WTC11 (cell line): ENCODE measurements at regions not wholly inside any gene's neighbourhood (a gene's known extent, or its start where the extent isn't known, plus 50 kb on each side); places are given as distances from the start of the nearest gene placed in this dataset.

Experiments used
- ATAC-seq: fragments of 200-7000 bp; cut with Tn5 transposase; 2 replicates; pipeline ENCODE4 v1.10.0; 2021; ENCODE audit warnings: mild to moderate bottlenecking, moderate library complexity
- CTCF ChIA-PET: fragments of 300-600 bp; sonication (Branson Sonifier 250); formaldehyde crosslinking; loops from one replicate; lab custom pipeline; 2021; ENCODE audit warnings: antibody characterized with exemption; lab: Charles Lee
- POLR2A ChIA-PET: fragments of 350-600 bp; sonication (Branson Sonifier 250); formaldehyde crosslinking; loops from one replicate; lab custom pipeline; 2021; ENCODE audit warnings: antibody characterized with exemption; lab: Charles Lee
- DNase-seq: peaks from one replicate; pipeline ENCODE4 v3.0.0; 2021; ENCODE audit warnings: low spot score
- H3K27ac Mint-ChIP-seq: 2 replicates; pipeline ENCODE4 v1.8.0; 2021; ENCODE audit warnings: mixed read lengths
- H3K27me3 Mint-ChIP-seq: 2 replicates; pipeline ENCODE4 v1.8.0; 2021; ENCODE audit warnings: low read depth, mild to moderate bottlenecking, moderate library complexity, mixed read lengths
- H3K36me3 Mint-ChIP-seq: 2 replicates; pipeline ENCODE4 v1.8.0; 2021; ENCODE audit warnings: mixed read lengths
- H3K4me1 Mint-ChIP-seq: 2 replicates; pipeline ENCODE4 v1.8.0; 2022; ENCODE audit warnings: mixed read lengths
- H3K4me3 Mint-ChIP-seq: 2 replicates; pipeline ENCODE4 v1.8.0; 2021; ENCODE audit warnings: mild to moderate bottlenecking, moderate library complexity, mixed read lengths
- H3K9me3 Mint-ChIP-seq: 2 replicates; pipeline ENCODE4 v1.8.0; 2021; ENCODE audit warnings: mixed read lengths
- E2F4 ChIP-seq: sonication (generic); formaldehyde crosslinking; IDR thresholded peaks from 2 replicates; pipeline ENCODE4 v1.8.1; 2022; ENCODE audit warnings: low read depth, mild to moderate bottlenecking, moderate library complexity, missing genetic modification reagents, borderline replicate concordance
- GABPB1 ChIP-seq: sonication (generic); formaldehyde crosslinking; IDR thresholded peaks from 2 replicates; pipeline ENCODE4 v1.8.1; 2023; ENCODE audit warnings: mild to moderate bottlenecking, missing genetic modification reagents
- GRHL2 ChIP-seq: fragments of 250-450 bp; sonication (Bioruptor Pico); IDR thresholded peaks from 2 replicates; pipeline ENCODE4 v1.8.0; 2022; ENCODE audit warnings: mild to moderate bottlenecking, moderate library complexity; ENCODE audit not compliant: insufficient replicate concordance, severe bottlenecking
- JUN ChIP-seq: sonication (generic); formaldehyde crosslinking; IDR thresholded peaks from 2 replicates; pipeline ENCODE4 v1.8.0; 2023; ENCODE audit warnings: mild to moderate bottlenecking, missing genetic modification reagents
- NR1H2 ChIP-seq: sonication (generic); formaldehyde crosslinking; IDR thresholded peaks from 2 replicates; pipeline ENCODE4 v1.9.0; 2021; ENCODE audit warnings: mild to moderate bottlenecking, moderate library complexity, missing genetic modification reagents
- SMAD4 ChIP-seq: sonication (generic); formaldehyde crosslinking; IDR thresholded peaks from 2 replicates; pipeline ENCODE4 v1.8.0; 2022; ENCODE audit warnings: mild to moderate bottlenecking, missing genetic modification reagents
- ZMAT4 ChIP-seq: fragments of 250-450 bp; sonication (Bioruptor Pico); IDR thresholded peaks from 2 replicates; pipeline ENCODE4 v1.9.0; 2021; ENCODE audit warnings: mild to moderate bottlenecking
- ZNF671 ChIP-seq: fragments of 250-450 bp; sonication (Bioruptor Pico); IDR thresholded peaks from 2 replicates; pipeline ENCODE4 v1.8.0; 2021; ENCODE audit warnings: mild to moderate bottlenecking
- TF ChIP-seq, protein P1 (sequence below): fragments of 250-450 bp; sonication (Bioruptor Pico); IDR thresholded peaks from 2 replicates; pipeline ENCODE4 v1.8.0; 2021; ENCODE audit warnings: mild to moderate bottlenecking
- TF ChIP-seq, protein P2 (sequence below): sonication (generic); formaldehyde crosslinking; IDR thresholded peaks from 2 replicates; pipeline ENCODE4 v1.8.0; 2023; ENCODE audit warnings: mild to moderate bottlenecking, missing genetic modification reagents
- TF ChIP-seq, protein P3 (sequence below): sonication (generic); formaldehyde crosslinking; IDR thresholded peaks from 2 replicates; pipeline ENCODE4 v1.8.0; 2022; ENCODE audit warnings: missing genetic modification reagents
- TF ChIP-seq, protein P4 (sequence below): sonication (generic); formaldehyde crosslinking; IDR thresholded peaks from 2 replicates; pipeline ENCODE4 v1.8.0; 2023; ENCODE audit warnings: missing genetic modification reagents, mild to moderate bottlenecking, borderline replicate concordance

- no peak for TF ChIP-seq SMAD4 (CRISPR knock-in tag)
- TF ChIP-seq ZNF671, result no peak
- TF ChIP-seq GRHL2, result no peak
- TF ChIP-seq, protein P1, sequence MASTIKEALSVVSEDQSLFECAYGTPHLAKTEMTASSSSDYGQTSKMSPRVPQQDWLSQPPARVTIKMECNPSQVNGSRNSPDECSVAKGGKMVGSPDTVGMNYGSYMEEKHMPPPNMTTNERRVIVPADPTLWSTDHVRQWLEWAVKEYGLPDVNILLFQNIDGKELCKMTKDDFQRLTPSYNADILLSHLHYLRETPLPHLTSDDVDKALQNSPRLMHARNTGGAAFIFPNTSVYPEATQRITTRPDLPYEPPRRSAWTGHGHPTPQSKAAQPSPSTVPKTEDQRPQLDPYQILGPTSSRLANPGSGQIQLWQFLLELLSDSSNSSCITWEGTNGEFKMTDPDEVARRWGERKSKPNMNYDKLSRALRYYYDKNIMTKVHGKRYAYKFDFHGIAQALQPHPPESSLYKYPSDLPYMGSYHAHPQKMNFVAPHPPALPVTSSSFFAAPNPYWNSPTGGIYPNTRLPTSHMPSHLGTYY (CRISPR knock-in tag), result no peak
Measured at GRCh38 chr7:36013246-36014014, 139.6 kb upstream of the EEPD1 start (continued).

DNA sequence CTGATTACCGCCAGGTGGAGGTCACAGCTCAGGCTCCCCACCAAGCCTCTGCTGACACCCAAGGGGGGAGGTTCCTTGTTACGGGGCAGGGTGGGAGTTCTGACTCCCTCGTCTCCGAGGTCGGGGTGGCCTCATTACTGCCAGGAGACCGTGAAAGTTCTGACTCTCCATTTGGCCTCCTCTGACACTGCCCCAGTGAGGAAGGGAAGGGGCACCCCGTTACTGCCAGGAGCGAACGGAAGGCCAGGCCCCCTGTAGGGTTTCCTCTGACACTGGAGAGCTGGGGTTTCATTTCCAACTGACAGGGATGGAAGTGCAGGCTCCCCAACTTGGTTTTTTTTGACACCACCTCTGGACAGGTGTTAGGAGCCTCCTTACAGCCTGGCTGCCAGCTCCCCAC lies 138.1 kb upstream of the EEPD1 start:
- Mint-ChIP-seq H3K27ac (no peak overlapping the region), H3K27me3 (no peaks in the 10 kb centered on the region; the same call in 1 of the 2 replicates), H3K4me1 (peaks cover 12% of the 10 kb centered on the region), H3K9me3 (no peaks in the 10 kb centered on the region; the same call in 1 of the 2 replicates), H3K4me3 (no peak overlapping the region), H3K36me3 (no peaks in the 10 kb centered on the region)
- DNase-seq, result no peak
- TF ChIP-seq, protein P2, sequence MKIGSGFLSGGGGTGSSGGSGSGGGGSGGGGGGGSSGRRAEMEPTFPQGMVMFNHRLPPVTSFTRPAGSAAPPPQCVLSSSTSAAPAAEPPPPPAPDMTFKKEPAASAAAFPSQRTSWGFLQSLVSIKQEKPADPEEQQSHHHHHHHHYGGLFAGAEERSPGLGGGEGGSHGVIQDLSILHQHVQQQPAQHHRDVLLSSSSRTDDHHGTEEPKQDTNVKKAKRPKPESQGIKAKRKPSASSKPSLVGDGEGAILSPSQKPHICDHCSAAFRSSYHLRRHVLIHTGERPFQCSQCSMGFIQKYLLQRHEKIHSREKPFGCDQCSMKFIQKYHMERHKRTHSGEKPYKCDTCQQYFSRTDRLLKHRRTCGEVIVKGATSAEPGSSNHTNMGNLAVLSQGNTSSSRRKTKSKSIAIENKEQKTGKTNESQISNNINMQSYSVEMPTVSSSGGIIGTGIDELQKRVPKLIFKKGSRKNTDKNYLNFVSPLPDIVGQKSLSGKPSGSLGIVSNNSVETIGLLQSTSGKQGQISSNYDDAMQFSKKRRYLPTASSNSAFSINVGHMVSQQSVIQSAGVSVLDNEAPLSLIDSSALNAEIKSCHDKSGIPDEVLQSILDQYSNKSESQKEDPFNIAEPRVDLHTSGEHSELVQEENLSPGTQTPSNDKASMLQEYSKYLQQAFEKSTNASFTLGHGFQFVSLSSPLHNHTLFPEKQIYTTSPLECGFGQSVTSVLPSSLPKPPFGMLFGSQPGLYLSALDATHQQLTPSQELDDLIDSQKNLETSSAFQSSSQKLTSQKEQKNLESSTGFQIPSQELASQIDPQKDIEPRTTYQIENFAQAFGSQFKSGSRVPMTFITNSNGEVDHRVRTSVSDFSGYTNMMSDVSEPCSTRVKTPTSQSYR, result no peak
- no peak for TF ChIP-seq JUN (CRISPR knock-in tag)
- CTCF ChIA-PET, result no interaction called here
- POLR2A ChIA-PET, result interaction anchor here (0.5 kb wide), 1 partner anchor 1693 kb away, joined by 3 read pairs; no protein-coding TSS in a partner anchor
- no peak for ATAC-seq

DNA sequence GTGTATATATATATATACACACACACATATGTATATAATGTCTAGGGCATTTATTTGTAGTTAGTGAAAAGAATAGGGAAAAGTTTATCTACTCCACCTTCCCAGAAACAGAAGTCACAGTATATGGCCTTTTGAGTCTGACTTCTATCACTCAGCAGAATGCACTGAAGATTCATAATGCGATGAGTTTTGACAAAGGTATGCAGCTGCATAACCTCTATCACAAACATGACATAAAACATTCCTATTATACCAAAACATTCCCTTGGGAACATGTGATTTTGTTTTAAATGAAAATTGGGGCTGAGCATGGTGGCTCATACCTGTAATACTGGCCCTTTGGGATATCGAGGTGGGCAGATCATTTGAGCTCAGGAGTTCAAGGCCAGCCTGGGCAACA lies 137.3 kb upstream of the EEPD1 start:
- TF ChIP-seq, protein P3, sequence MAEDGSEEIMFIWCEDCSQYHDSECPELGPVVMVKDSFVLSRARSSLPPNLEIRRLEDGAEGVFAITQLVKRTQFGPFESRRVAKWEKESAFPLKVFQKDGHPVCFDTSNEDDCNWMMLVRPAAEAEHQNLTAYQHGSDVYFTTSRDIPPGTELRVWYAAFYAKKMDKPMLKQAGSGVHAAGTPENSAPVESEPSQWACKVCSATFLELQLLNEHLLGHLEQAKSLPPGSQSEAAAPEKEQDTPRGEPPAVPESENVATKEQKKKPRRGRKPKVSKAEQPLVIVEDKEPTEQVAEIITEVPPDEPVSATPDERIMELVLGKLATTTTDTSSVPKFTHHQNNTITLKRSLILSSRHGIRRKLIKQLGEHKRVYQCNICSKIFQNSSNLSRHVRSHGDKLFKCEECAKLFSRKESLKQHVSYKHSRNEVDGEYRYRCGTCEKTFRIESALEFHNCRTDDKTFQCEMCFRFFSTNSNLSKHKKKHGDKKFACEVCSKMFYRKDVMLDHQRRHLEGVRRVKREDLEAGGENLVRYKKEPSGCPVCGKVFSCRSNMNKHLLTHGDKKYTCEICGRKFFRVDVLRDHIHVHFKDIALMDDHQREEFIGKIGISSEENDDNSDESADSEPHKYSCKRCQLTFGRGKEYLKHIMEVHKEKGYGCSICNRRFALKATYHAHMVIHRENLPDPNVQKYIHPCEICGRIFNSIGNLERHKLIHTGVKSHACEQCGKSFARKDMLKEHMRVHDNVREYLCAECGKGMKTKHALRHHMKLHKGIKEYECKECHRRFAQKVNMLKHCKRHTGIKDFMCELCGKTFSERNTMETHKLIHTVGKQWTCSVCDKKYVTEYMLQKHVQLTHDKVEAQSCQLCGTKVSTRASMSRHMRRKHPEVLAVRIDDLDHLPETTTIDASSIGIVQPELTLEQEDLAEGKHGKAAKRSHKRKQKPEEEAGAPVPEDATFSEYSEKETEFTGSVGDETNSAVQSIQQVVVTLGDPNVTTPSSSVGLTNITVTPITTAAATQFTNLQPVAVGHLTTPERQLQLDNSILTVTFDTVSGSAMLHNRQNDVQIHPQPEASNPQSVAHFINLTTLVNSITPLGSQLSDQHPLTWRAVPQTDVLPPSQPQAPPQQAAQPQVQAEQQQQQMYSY (CRISPR knock-in tag), result no peak
- no peak for TF ChIP-seq E2F4 (CRISPR knock-in tag)
- Mint-ChIP-seq H3K9me3 (no peaks in the 10 kb centered on the region; the same call in 1 of the 2 replicates), H3K27me3 (no peaks in the 10 kb centered on the region; the same call in 1 of the 2 replicates), H3K4me3 (no peak overlapping the region), H3K27ac (no peak overlapping the region), H3K4me1 (peaks cover 12% of the 10 kb centered on the region), H3K36me3 (no peaks in the 10 kb centered on the region)
- DNase-seq (no peak), ATAC-seq (no peak)
- CTCF ChIA-PET, result no interaction called here
- POLR2A ChIA-PET, result no interaction called here

- Mint-ChIP-seq H3K27ac (no peak overlapping the region), H3K9me3 (no peaks in the 10 kb centered on the region; the same call in 1 of the 2 replicates), H3K4me1 (peaks cover 3% of the 10 kb centered on the region), H3K4me3 (no peak overlapping the region), H3K36me3 (no peaks in the 10 kb centered on the region), H3K27me3 (no peaks in the 10 kb centered on the region)
- ATAC-seq (no peak), DNase-seq (no peak)
- CTCF ChIA-PET, result no interaction called here
- POLR2A ChIA-PET, result no interaction called here
- no peak for TF ChIP-seq GABPB1 (CRISPR knock-in tag)
- no peak for TF ChIP-seq NR1H2 (CRISPR knock-in tag)
- no peak for TF ChIP-seq ZMAT4 (CRISPR knock-in tag)
- TF ChIP-seq, protein P4, sequence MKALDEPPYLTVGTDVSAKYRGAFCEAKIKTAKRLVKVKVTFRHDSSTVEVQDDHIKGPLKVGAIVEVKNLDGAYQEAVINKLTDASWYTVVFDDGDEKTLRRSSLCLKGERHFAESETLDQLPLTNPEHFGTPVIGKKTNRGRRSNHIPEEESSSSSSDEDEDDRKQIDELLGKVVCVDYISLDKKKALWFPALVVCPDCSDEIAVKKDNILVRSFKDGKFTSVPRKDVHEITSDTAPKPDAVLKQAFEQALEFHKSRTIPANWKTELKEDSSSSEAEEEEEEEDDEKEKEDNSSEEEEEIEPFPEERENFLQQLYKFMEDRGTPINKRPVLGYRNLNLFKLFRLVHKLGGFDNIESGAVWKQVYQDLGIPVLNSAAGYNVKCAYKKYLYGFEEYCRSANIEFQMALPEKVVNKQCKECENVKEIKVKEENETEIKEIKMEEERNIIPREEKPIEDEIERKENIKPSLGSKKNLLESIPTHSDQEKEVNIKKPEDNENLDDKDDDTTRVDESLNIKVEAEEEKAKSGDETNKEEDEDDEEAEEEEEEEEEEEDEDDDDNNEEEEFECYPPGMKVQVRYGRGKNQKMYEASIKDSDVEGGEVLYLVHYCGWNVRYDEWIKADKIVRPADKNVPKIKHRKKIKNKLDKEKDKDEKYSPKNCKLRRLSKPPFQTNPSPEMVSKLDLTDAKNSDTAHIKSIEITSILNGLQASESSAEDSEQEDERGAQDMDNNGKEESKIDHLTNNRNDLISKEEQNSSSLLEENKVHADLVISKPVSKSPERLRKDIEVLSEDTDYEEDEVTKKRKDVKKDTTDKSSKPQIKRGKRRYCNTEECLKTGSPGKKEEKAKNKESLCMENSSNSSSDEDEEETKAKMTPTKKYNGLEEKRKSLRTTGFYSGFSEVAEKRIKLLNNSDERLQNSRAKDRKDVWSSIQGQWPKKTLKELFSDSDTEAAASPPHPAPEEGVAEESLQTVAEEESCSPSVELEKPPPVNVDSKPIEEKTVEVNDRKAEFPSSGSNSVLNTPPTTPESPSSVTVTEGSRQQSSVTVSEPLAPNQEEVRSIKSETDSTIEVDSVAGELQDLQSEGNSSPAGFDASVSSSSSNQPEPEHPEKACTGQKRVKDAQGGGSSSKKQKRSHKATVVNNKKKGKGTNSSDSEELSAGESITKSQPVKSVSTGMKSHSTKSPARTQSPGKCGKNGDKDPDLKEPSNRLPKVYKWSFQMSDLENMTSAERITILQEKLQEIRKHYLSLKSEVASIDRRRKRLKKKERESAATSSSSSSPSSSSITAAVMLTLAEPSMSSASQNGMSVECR (CRISPR knock-in tag), result no peak
- no peak for TF ChIP-seq E2F4 (CRISPR knock-in tag)
Measured at GRCh38 chr7:36016648-36017047, 136.4 kb upstream of the EEPD1 start.
